Endothelial cell of umbilical vein (primary cell): ENCODE measurements at regions not wholly inside any gene's neighbourhood (a gene's known extent, or its start where the extent isn't known, plus 50 kb on each side); places are given as distances from the start of the nearest gene placed in this dataset.

Experiments
- BruUV-seq: library from RNA; stranded (reverse); fragments of 400-500 nt; replicated peaks from 2 replicates; lab custom pipeline; 2021; lab: Mats Ljungman, UMichigan
- CTCF ChIA-PET: fragments of 300-600, 350-600 bp; sonication (Branson Sonifier 250); formaldehyde crosslinking; loops from one replicate; lab custom pipeline; 2021; ENCODE audit warnings: antibody characterized with exemption, inconsistent platforms; lab: Charles Lee
- POLR2A ChIA-PET: fragments of 300-600, 350-600 bp; sonication (Branson Sonifier 250); formaldehyde crosslinking; loops from one replicate; lab custom pipeline; 2021; ENCODE audit warnings: antibody characterized with exemption, inconsistent platforms; lab: Charles Lee
- DNase-seq: peaks from one replicate; pipeline ENCODE4 v3.0.0-alpha.2; 2011; ENCODE audit warnings: low read depth, low spot score
- FAIRE-seq: peaks from 2 replicates; lab custom pipeline; 2011; peaks lifted over from hg19 to GRCh38; lab: Jason Lieb, UNC
- H2AFZ ChIP-seq: 2 replicates; pipeline ENCODE4 v1.6.0; 2012; ENCODE audit warnings: low read depth, low read length, control low read depth, inconsistent platforms
- H3K27ac ChIP-seq: 2 replicates; pipeline ENCODE4 v1.5.1; 2011; ENCODE audit warnings: low read depth, mild to moderate bottlenecking, control low read depth, low read length, moderate library complexity; ENCODE audit not compliant: insufficient read depth
- H3K27me3 ChIP-seq, 2 experiments: 2 replicates each; pipeline versions ENCODE4 v1.6.0 to v1.6.1; 2011; ENCODE audit warnings: low read length in 2 of 2, mixed read lengths in 1 of 2; ENCODE audit not compliant: control insufficient read depth in 2 of 2, insufficient read depth in 2 of 2
- H3K36me3 ChIP-seq, 2 experiments: 2 replicates in 1 of 2; 3 replicates in 1 of 2; pipeline ENCODE4 v1.5.1; 2011; ENCODE audit warnings: low read length in 2 of 2, mild to moderate bottlenecking in 1 of 2, moderate library complexity in 1 of 2; ENCODE audit not compliant: control insufficient read depth in 2 of 2, insufficient read depth in 2 of 2; ENCODE audit errors: extremely low read depth in 1 of 2
- H3K4me1 ChIP-seq: 3 replicates; pipeline ENCODE4 v1.5.1; 2011; ENCODE audit warnings: mild to moderate bottlenecking, low read length; ENCODE audit not compliant: control insufficient read depth, insufficient read depth; ENCODE audit errors: extremely low read depth
- H3K4me2 ChIP-seq: 2 replicates; pipeline ENCODE4 v1.6.1; 2011; ENCODE audit warnings: low read length, control low read depth, mixed read lengths; ENCODE audit not compliant: insufficient read depth
- H3K4me3 ChIP-seq, 3 experiments: fragments of 200-600 bp in 1 of 3; sonication (generic), shearing (Covaris generic) in 1 of 3; replicated peaks in 1 of 3; 2 replicates each; pipeline ENCODE4 v1.5.1; 2011 to 2016; ENCODE audit warnings: control low read depth in 3 of 3, low read length in 3 of 3, mild to moderate bottlenecking in 2 of 3, inconsistent platforms in 1 of 3, low read depth in 1 of 3, moderate library complexity in 1 of 3; ENCODE audit not compliant: insufficient read depth in 1 of 3
- H3K79me2 ChIP-seq: 2 replicates; pipeline ENCODE4 v1.6.0; 2012; ENCODE audit warnings: low read length, inconsistent platforms; ENCODE audit not compliant: control insufficient read depth, insufficient read depth
- H3K9ac ChIP-seq: replicated peaks from 2 replicates; pipeline ENCODE3; 2011; ENCODE audit warnings: low read length, control low read depth; ENCODE audit not compliant: insufficient read depth; ENCODE audit errors: extremely low read depth
- H3K9me1 ChIP-seq: replicated peaks from 3 replicates; pipeline ENCODE4 v1.6.0; 2011; ENCODE audit warnings: mild to moderate bottlenecking, low read length; ENCODE audit not compliant: control insufficient read depth, insufficient read depth; ENCODE audit errors: extremely low read depth
- H3K9me3 ChIP-seq: replicated peaks from 2 replicates; pipeline ENCODE4 v1.5.1; 2012; ENCODE audit warnings: low read length, inconsistent platforms; ENCODE audit not compliant: control insufficient read depth, insufficient read depth
- H4K20me1 ChIP-seq: replicated peaks from 2 replicates; pipeline ENCODE3; 2011; ENCODE audit warnings: mild to moderate bottlenecking, low read length; ENCODE audit not compliant: control insufficient read depth, insufficient read depth; ENCODE audit errors: extremely low read depth
- EZH2 ChIP-seq: IDR thresholded peaks from 2 replicates; pipeline ENCODE4 v1.6.1; 2012; ENCODE audit warnings: borderline replicate concordance, low read depth, mild to moderate bottlenecking, moderate library complexity, low read length, inconsistent platforms; ENCODE audit not compliant: severe bottlenecking
- FOS ChIP-seq: IDR thresholded peaks from 2 replicates; pipeline ENCODE4 v1.6.1; 2011; ENCODE audit warnings: mild to moderate bottlenecking, low read length, moderate library complexity, borderline replicate concordance; ENCODE audit not compliant: insufficient read depth
- GATA2 ChIP-seq: IDR thresholded peaks from 2 replicates; pipeline ENCODE4 v1.7.0; 2011; ENCODE audit warnings: low read depth, mild to moderate bottlenecking, moderate library complexity, mixed read lengths, low read length; ENCODE audit not compliant: insufficient read length, insufficient read depth
- JUN ChIP-seq: IDR thresholded peaks from 2 replicates; pipeline ENCODE4 v1.6.1; 2011; ENCODE audit warnings: borderline replicate concordance, low read depth; ENCODE audit not compliant: insufficient read length, insufficient read depth
- MAX ChIP-seq: IDR thresholded peaks from 2 replicates; pipeline ENCODE4 v1.6.1; 2011; ENCODE audit not compliant: insufficient read depth, insufficient read length
- MYC ChIP-seq: IDR thresholded peaks from one replicate; pipeline ENCODE4 v1.6.1; 2011; ENCODE audit warnings: mild to moderate bottlenecking, low read depth, low read length
- POLR2A ChIP-seq: IDR thresholded peaks from 2 replicates; pipeline ENCODE4 v1.6.1; 2012; ENCODE audit warnings: low read depth, mild to moderate bottlenecking, control low read depth, low read length
- POLR2AphosphoS5 ChIP-seq: IDR thresholded peaks from 2 replicates; pipeline ENCODE4 v1.6.1; 2012; ENCODE audit warnings: low read depth, mild to moderate bottlenecking, control low read depth, low read length, moderate library complexity; ENCODE audit not compliant: insufficient read depth
- dilution Hi-C: fragments of 300-500 bp; cut with MboI; formaldehyde crosslinking; loops from one replicate; pipeline ENCODE4 v1.15.0; 2019; ENCODE audit warnings: low sequenced_read_pairs; ENCODE audit not compliant: extremely low pct_ligation_motif_present
- intact Hi-C: fragments of 100-400 bp; cut with micrococcal nuclease; formaldehyde crosslinking; loops from one replicate; pipeline ENCODE4 v1.10.0; 2022
- TF ChIP-seq, protein P1 (sequence below), 2 donors: IDR thresholded peaks; 1 replicate in 1 of 2; 2 replicates in 1 of 2; pipeline ENCODE4 v1.5.1; 2011; ENCODE audit warnings: low read length in 2 of 2, mild to moderate bottlenecking in 2 of 2, moderate library complexity in 2 of 2, control low read depth in 1 of 2, inconsistent platforms in 1 of 2, low read depth in 1 of 2; ENCODE audit not compliant: insufficient read depth in 1 of 2; ENCODE audit errors: extremely low read depth in 1 of 2

- ChIA-PET POLR2A (no interaction called here), CTCF (no interaction called here)
- Histone ChIP-seq H3K79me2 (no peaks in the 10 kb centered on the region), H3K27me3 (no peaks in the 10 kb centered on the region), H3K9me1 (no peaks in the 10 kb centered on the region), H4K20me1 (no peaks in the 10 kb centered on the region), H3K4me2 (no peak overlapping the region), H2AFZ (no peak overlapping the region), H3K36me3 (no peaks in the 10 kb centered on the region), H3K4me3 (no peak overlapping the region), H3K4me1 (no peaks in the 10 kb centered on the region), H3K27ac (no peak overlapping the region), H3K9me3 (no peaks in the 10 kb centered on the region), H3K9ac (no peak overlapping the region)
- DNase-seq = no peak
- no TSS peak for BruUV-seq
- no peak for FAIRE-seq
- TF ChIP-seq POLR2AphosphoS5 = no peak
- no peak for TF ChIP-seq POLR2A
- no peak for TF ChIP-seq GATA2
- TF ChIP-seq, protein P1, sequence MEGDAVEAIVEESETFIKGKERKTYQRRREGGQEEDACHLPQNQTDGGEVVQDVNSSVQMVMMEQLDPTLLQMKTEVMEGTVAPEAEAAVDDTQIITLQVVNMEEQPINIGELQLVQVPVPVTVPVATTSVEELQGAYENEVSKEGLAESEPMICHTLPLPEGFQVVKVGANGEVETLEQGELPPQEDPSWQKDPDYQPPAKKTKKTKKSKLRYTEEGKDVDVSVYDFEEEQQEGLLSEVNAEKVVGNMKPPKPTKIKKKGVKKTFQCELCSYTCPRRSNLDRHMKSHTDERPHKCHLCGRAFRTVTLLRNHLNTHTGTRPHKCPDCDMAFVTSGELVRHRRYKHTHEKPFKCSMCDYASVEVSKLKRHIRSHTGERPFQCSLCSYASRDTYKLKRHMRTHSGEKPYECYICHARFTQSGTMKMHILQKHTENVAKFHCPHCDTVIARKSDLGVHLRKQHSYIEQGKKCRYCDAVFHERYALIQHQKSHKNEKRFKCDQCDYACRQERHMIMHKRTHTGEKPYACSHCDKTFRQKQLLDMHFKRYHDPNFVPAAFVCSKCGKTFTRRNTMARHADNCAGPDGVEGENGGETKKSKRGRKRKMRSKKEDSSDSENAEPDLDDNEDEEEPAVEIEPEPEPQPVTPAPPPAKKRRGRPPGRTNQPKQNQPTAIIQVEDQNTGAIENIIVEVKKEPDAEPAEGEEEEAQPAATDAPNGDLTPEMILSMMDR (IDR thresholded peaks at IDR 0.05; ENCODE audit: extremely low read depth in 1 of 2, insufficient read depth in 1 of 2, low read depth in 1 of 2, low read length in 2 of 2) = no peak
- no peak for TF ChIP-seq MAX
- TF ChIP-seq FOS = no peak
- TF ChIP-seq EZH2 = no peak
- TF ChIP-seq JUN = no peak
- TF ChIP-seq MYC = no peak
- intact Hi-C loops = no loop called here
- dilution Hi-C loops = no loop called here
Observed at GRCh38 chr6:126867641-126868040, 250.8 kb upstream of the RSPO3 start.
